Osteoblast (primary cell): ENCODE measurements at regions not wholly inside any gene's neighbourhood (a gene's known extent, or its start where the extent isn't known, plus 50 kb on each side); places are given as distances from the start of the nearest gene placed in this dataset.

ENCODE experiments used
- DNase-seq: peaks from one replicate; pipeline ENCODE4 v3.0.0; 2011; ENCODE audit warnings: low spot score, mixed read lengths; ENCODE audit not compliant: insufficient read length; ENCODE audit errors: missing footprints
- H2AFZ ChIP-seq: 2 replicates; pipeline ENCODE4 v1.6.0; 2011; ENCODE audit warnings: mild to moderate bottlenecking, low read length
- H3K27ac ChIP-seq: 2 replicates; pipeline ENCODE4 v1.5.1; 2011; ENCODE audit warnings: mild to moderate bottlenecking, low read depth, low read length, moderate library complexity
- H3K27me3 ChIP-seq: 2 replicates; pipeline ENCODE4 v1.6.0; 2012; ENCODE audit warnings: mild to moderate bottlenecking, control low read depth, inconsistent platforms, low read length, moderate library complexity; ENCODE audit not compliant: insufficient read depth
- H3K36me3 ChIP-seq: 2 replicates; pipeline ENCODE4 v1.5.1; 2011; ENCODE audit warnings: mild to moderate bottlenecking, low read length, control low read depth, moderate library complexity; ENCODE audit not compliant: insufficient read depth
- H3K4me1 ChIP-seq: 2 replicates; pipeline ENCODE4 v1.5.1; 2011; ENCODE audit warnings: mild to moderate bottlenecking, low read length, control low read depth, moderate library complexity; ENCODE audit not compliant: insufficient read depth
- H3K4me2 ChIP-seq: 2 replicates; pipeline ENCODE4 v1.6.0; 2011; ENCODE audit warnings: mild to moderate bottlenecking, low read length; ENCODE audit not compliant: insufficient read depth
- H3K4me3 ChIP-seq: fragments of 200-600 bp; sonication (generic); 3 replicates; pipeline ENCODE4 v1.5.1; 2012; ENCODE audit warnings: mild to moderate bottlenecking, low read length, inconsistent platforms; ENCODE audit not compliant: insufficient read depth
- H3K79me2 ChIP-seq: 2 replicates; pipeline ENCODE4 v1.6.0; 2012; ENCODE audit warnings: mild to moderate bottlenecking, low read length, control low read depth, inconsistent platforms; ENCODE audit not compliant: insufficient read depth
- H3K9me3 ChIP-seq: 2 replicates; pipeline ENCODE4 v1.5.1; 2011; ENCODE audit warnings: low read depth, low read length, control low read depth
- H4K20me1 ChIP-seq: 2 replicates; pipeline ENCODE4 v1.6.0; 2012; ENCODE audit warnings: mild to moderate bottlenecking, low read length, control low read depth; ENCODE audit not compliant: insufficient read depth
- CTCF ChIP-seq: IDR thresholded peaks from 2 replicates; pipeline ENCODE4 v1.5.1; 2011; ENCODE audit warnings: mild to moderate bottlenecking, low read depth, low read length, moderate library complexity; ENCODE audit errors: extremely low read depth

GRCh38 chr2:34656632-34657031 lies 1057.5 kb upstream of the FAM98A start:
- Histone ChIP-seq H3K27ac (no peak overlapping the region), H4K20me1 (no peaks in the 10 kb centered on the region), H3K9me3 (peaks cover 3% of the 10 kb centered on the region), H2AFZ (no peak overlapping the region), H3K4me3 (no peak overlapping the region), H3K4me2 (no peak overlapping the region), H3K36me3 (no peaks in the 10 kb centered on the region), H3K79me2 (no peaks in the 10 kb centered on the region), H3K4me1 (no peaks in the 10 kb centered on the region), H3K27me3 (no peaks in the 10 kb centered on the region)
- no peak for DNase-seq
- TF ChIP-seq CTCF: no peak

GRCh38 chr2:34652636-34653035 lies 1053.5 kb upstream of the FAM98A start:
- H4K20me1 ChIP-seq: no peaks in the 10 kb centered on the region
- no peak for DNase-seq
- no peak for TF ChIP-seq CTCF
- H3K27me3 ChIP-seq: no peaks in the 10 kb centered on the region
- no peaks in the 10 kb centered on the region for H3K36me3 ChIP-seq
- no peak overlapping the region for H2AFZ ChIP-seq
- no peaks in the 10 kb centered on the region for H3K4me1 ChIP-seq
- no peak overlapping the region for H3K4me3 ChIP-seq
- no peaks in the 10 kb centered on the region for H3K79me2 ChIP-seq
- no peak overlapping the region for H3K27ac ChIP-seq
- H3K9me3 ChIP-seq: peaks cover 3% of the 10 kb centered on the region
- no peak overlapping the region for H3K4me2 ChIP-seq

- H3K79me2 ChIP-seq: no peaks in the 10 kb centered on the region
- H3K27me3 ChIP-seq: no peaks in the 10 kb centered on the region
These were observed 1047.8 kb upstream of the FAM98A start for GRCh38 chr2:34646901-34647300.

GRCh38 chr2:34632327-34632726 lies 1033.2 kb upstream of the FAM98A start:
- no peaks in the 10 kb centered on the region for H3K79me2 ChIP-seq
- no peaks in the 10 kb centered on the region for H4K20me1 ChIP-seq
- no peak overlapping the region for H2AFZ ChIP-seq
- no peaks in the 10 kb centered on the region for H3K4me1 ChIP-seq
- peaks cover 3% of the 10 kb centered on the region for H3K9me3 ChIP-seq
- H3K4me2 ChIP-seq: no peak overlapping the region
- H3K27ac ChIP-seq: no peak overlapping the region
- DNase-seq: no peak
- no peak overlapping the region for H3K4me3 ChIP-seq
- no peak for TF ChIP-seq CTCF
- no peaks in the 10 kb centered on the region for H3K27me3 ChIP-seq
- no peaks in the 10 kb centered on the region for H3K36me3 ChIP-seq

More at GRCh38 chr2:34646901-34647300, 1047.8 kb upstream of the FAM98A start:
- no peak overlapping the region for H3K4me3 ChIP-seq
- no peak overlapping the region for H3K4me2 ChIP-seq
- H3K27ac ChIP-seq: no peak overlapping the region
- H2AFZ ChIP-seq: no peak overlapping the region
- no peaks in the 10 kb centered on the region for H3K9me3 ChIP-seq
- H4K20me1 ChIP-seq: no peaks in the 10 kb centered on the region
- no peak for TF ChIP-seq CTCF
- no peak for DNase-seq
- no peaks in the 10 kb centered on the region for H3K36me3 ChIP-seq
- H3K4me1 ChIP-seq: no peaks in the 10 kb centered on the region
